Activated CD8-positive, alpha-beta memory T cell treated with anti-CD3 and anti-CD28 coated beads for 24 hours (primary cell): ENCODE measurements at regions not wholly inside any gene's neighbourhood (a gene's known extent, or its start where the extent isn't known, plus 50 kb on each side); places are given as distances from the start of the nearest gene placed in this dataset.
A peak's percentile ranks its signal among the peaks of the same experiment; 100 is the strongest.
"Not testable (repeated sequence)": the region's sequence is repeated elsewhere in the genome, so short reads cannot be mapped to it uniquely, and the experiment has no call there.

Experiments
- DNase-seq: peaks from one replicate; pipeline ENCODE4 v3.0.0-alpha.2; 2020

- DNase-seq, result peak; percentile 88
These were observed 120.1 kb upstream of the CCND2 start for GRCh38 chr12:4153343-4153892.

- no peak for DNase-seq
These were observed 121.3 kb upstream of the CCND2 start for GRCh38 chr12:4152145-4152795.

GRCh38 chr12:4151362-4152121 lies 122.0 kb upstream of the CCND2 start:
- DNase-seq, result no peak

GRCh38 chr12:4150355-4150754 lies 123.2 kb upstream of the CCND2 start:
- not testable (repeated sequence) for DNase-seq

GRCh38 chr12:4148418-4149056 lies 125.0 kb upstream of the CCND2 start:
- no peak for DNase-seq

- peak; percentile 56 for DNase-seq
These were observed 126.5 kb upstream of the CCND2 start for GRCh38 chr12:4147031-4147481.

GRCh38 chr12:4145990-4146859 lies 127.3 kb upstream of the CCND2 start:
- DNase-seq, result peak; percentile 89

- DNase-seq, result peak; percentile 44
These were observed 128.9 kb upstream of the CCND2 start for GRCh38 chr12:4144676-4145075.

- DNase-seq, result peak; percentile 63
These were observed 129.7 kb upstream of the CCND2 start for GRCh38 chr12:4143896-4144295.

GRCh38 chr12:4141348-4142270 lies 132.0 kb upstream of the CCND2 start:
- peak; percentile 59 for DNase-seq

- DNase-seq, result peak; percentile 56
These were observed 132.8 kb upstream of the CCND2 start for GRCh38 chr12:4140581-4141301.

- peak; percentile 46 for DNase-seq
These were observed 134.4 kb upstream of the CCND2 start for GRCh38 chr12:4139191-4139590.

- not testable (repeated sequence) for DNase-seq
These were observed 135.0 kb upstream of the CCND2 start for GRCh38 chr12:4138532-4138931.

- no peak for DNase-seq
These were observed 135.5 kb upstream of the CCND2 start for GRCh38 chr12:4138051-4138450.

- peak; percentile 21 for DNase-seq
These were observed 136.1 kb upstream of the CCND2 start for GRCh38 chr12:4137441-4137840.

- peak; percentile 53 for DNase-seq
These were observed 136.5 kb upstream of the CCND2 start for GRCh38 chr12:4137015-4137414.

GRCh38 chr12:4135919-4136605 lies 137.5 kb upstream of the CCND2 start:
- peak; percentile 83 for DNase-seq

- DNase-seq, result peak; percentile 41
These were observed 138.9 kb upstream of the CCND2 start for GRCh38 chr12:4134448-4135263.
